ENCODE measurements at regions not wholly inside any gene's neighbourhood (a gene's known extent, or its start where the extent isn't known, plus 50 kb on each side); places are given as distances from the start of the nearest gene placed in this dataset.

DNA sequence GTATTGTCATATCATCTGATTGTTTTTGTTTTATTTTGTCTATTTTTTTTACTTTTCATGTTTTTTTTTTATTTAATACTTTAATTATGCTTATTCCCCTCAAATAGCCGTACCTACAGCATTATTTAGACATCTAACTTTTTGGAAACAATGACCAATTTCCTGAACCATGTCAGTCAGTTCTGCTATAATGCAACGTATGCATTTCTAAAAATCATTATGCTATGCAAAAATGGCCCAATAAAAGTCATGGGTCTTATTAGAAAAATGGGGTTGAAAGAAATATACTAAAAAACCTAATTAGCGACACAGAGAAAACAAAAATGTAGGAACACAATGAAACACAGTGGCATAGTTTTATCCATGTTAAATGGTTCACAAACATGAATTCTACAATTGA, 1454.7 kb downstream of the GRIK2 start:
- TF ChIP-seq, protein P1, sequence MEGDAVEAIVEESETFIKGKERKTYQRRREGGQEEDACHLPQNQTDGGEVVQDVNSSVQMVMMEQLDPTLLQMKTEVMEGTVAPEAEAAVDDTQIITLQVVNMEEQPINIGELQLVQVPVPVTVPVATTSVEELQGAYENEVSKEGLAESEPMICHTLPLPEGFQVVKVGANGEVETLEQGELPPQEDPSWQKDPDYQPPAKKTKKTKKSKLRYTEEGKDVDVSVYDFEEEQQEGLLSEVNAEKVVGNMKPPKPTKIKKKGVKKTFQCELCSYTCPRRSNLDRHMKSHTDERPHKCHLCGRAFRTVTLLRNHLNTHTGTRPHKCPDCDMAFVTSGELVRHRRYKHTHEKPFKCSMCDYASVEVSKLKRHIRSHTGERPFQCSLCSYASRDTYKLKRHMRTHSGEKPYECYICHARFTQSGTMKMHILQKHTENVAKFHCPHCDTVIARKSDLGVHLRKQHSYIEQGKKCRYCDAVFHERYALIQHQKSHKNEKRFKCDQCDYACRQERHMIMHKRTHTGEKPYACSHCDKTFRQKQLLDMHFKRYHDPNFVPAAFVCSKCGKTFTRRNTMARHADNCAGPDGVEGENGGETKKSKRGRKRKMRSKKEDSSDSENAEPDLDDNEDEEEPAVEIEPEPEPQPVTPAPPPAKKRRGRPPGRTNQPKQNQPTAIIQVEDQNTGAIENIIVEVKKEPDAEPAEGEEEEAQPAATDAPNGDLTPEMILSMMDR (IDR thresholded peaks at IDR 0.05): no peak

DNA sequence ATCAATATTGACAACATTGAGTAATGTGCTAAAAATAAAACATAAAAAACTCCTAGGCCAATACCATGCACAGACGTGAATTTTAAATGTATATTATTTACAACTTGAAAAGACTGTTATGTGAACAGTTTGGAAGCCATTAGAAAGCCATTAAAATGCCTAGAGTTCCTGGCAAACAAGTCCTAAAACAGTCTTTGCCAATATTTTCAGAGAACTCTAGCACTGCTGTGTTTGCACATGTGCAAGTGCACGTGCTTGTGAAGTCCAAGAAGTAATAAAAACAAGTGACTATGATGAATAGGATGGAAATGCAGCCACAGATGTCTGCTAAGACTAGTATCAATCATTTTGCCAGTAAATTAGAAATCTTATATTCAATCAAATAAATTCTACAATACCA, 1447.6 kb downstream of the GRIK2 start:
- TF ChIP-seq, protein P1 (IDR thresholded peaks at IDR 0.05): no peak

DNA sequence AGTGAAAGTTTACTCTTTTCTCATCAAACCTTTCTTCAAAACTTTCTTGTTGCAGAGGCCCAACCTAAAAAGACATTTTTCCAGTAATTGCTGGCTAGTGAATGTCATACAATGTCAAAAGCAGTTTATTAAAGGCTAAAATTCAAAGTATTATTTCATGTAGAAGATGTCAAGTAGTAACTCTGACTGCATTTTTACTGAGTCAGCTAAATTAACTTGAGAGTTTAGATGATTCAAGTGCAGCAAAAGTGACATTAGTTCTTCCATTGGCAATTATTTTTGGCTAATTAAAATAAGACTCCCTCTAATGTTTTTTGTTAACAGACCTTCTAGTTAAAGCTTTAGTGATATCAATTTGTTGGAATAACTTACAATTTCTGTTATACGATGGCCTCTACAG, 1438.5 kb downstream of the GRIK2 start:
- TF ChIP-seq, protein P1 (IDR thresholded peaks at IDR 0.05): no peak

DNA sequence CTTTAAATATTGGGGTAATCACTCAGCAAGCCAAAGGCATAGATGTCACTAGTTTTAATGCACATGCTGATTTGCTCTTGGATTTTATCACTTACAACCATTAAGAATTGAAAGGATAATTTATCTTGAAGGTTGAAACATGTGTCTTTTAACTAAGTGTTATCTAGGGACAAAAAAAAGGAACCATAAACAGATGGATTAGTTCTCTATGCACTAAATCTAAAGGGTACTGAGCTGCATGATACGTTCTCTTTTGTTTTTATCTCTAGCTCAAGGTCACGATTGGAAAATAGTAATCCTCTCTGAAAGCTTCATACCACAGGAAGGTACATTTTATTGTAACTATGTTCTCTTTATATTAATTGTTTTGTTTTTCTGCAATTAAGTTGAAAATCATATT, 1426.6 kb downstream of the GRIK2 start:
- TF ChIP-seq, protein P1 (IDR thresholded peaks at IDR 0.05): no peak

DNA sequence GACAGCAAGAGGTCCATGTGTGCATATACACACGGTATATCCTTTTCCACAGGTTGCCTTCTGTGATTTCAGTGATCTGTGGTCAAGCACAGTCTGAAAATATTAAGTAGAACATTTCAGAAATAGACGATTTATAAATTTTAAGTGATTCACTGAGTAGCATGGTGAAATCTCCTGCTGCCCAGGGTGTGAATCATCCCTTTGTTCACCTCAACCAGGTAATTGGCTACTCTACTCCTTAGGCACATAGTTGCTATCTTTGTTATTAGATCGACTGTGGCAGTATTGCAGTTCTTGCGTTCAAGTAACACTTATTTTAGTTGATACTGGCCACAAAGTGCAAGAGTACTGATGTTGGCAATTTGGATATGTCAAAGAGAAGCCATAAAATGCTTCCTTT, 1421.7 kb downstream of the GRIK2 start:
- TF ChIP-seq, protein P1 (IDR thresholded peaks at IDR 0.05): no peak

DNA sequence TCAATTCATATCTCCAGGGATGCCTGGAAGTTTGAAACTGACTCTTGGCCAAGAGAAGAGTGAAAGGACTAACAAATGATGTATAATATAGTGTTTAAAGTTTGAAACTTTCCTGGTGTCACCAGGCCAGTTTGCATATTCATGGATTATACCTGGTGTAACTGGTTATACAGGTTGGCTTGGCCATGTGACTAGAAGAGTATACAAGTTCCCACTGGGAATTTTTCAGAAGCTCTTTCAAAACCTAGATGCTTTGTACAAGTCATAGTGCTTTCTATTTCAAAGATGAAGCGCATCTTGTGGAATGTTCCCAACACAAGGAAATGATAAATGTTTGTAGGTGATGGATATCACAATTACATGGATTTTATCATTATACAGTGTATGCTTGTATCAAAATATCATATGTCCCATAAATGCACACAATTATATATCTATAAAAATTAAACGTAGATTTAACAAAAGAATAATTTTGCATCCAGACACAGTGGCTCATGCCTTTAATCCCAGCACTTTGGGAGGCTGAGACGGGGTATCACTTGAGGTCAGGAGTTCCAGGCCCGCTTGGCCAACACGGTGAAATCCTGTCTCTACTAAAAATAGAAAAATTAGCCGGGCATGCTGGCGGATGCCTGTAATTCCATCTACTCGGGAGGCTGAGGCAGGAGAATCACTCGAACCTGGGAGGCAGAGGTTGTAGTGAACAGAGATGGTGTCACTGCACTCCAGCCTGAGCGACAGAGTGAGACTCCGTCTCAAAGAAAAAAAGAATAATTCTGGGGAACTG, 1420.2 kb downstream of the GRIK2 start:
- TF ChIP-seq, protein P1 (IDR thresholded peaks at IDR 0.05): no peak

DNA sequence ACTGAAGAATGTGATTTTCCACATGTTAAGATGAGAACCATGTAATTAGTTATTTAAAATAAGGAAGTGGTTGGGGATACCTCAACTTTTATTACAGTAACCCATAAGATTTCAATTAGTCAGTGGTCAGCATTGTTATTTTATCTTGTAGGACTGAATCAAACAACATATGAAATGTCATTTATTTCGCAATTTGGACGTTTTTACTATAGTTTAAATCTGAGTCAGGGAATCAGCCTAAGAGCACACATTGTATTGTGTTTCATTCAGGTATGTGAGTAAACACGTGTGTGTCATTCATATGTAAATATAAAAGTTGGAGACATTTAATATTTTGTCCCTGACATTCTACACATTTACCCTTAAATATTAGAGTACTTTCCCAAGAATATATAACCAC, 1418.7 kb downstream of the GRIK2 start:
- TF ChIP-seq, protein P1 (IDR thresholded peaks at IDR 0.05): no peak

DNA sequence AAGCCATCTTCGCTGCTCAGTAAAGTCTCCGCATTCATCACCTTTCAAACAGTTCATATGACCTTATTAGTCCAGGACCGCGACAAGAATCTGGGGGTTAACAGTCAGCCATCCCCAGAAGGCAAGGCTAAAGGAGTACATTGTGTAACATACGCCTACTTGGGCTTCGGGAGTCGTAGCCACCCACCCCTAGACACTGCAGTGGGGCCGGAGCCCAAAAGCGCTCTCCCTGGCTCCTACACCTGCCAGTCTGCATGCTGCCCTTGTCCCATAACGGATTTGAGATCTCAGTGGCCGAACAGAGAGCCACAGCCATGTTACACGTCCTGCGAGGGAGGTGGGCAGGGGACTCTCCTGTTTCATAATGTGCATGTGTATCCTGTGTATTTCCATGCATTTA, 1405.5 kb downstream of the GRIK2 start:
- TF ChIP-seq, protein P1 (IDR thresholded peaks at IDR 0.05): no peak
